GM21737 (cell line): ENCODE measurements at regions not wholly inside any gene's neighbourhood (a gene's known extent, or its start where the extent isn't known, plus 50 kb on each side); places are given as distances from the start of the nearest gene placed in this dataset.

Experiments
- ATAC-seq: cut with Tn5 transposase; IDR thresholded peaks from one replicate; pipeline ENCODE4 v1.9.1; 2021; ENCODE audit warnings: mild to moderate bottlenecking, moderate library complexity; ENCODE audit not compliant: unreplicated experiment

DNA sequence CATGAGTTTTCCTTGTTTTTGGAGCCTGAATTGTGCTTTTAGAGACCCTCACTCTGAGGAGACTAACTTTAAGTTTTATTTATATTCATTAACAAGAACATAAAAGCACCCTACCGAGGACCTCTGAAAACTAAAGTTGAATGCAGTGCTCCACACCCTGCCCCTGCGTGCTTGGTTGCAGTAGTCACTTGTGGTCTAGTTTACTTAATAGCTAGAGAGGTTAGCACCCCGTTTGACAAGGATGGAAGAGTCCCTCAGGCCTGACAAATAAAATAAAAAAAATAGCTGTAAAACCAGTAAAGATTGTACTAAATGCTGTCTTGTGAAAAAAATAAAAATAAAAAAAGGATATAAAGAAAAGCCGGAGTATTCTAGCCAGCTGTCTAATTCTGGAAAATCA is 395.2 kb downstream of the MTX2 start:
- ATAC-seq: no peak

DNA sequence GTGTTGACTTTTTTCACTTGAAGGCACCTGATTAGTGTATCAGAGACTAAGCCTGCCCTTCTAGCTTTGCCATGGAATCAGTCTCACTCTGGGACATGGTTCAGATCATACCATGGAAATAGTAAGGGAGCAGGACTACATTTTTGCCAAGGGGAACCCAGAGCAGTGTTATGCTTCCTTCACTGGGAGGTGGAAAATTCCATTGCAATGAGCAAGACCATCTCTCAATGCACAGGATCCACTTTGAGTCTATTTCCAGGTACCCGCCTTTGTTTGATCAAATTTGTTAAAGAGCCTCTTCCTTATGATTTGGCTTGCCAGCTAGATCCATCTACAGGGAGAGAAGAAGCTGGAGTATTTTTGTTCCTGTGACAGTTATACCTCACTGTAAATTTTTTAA is 395.8 kb downstream of the MTX2 start:
- ATAC-seq: no peak

DNA sequence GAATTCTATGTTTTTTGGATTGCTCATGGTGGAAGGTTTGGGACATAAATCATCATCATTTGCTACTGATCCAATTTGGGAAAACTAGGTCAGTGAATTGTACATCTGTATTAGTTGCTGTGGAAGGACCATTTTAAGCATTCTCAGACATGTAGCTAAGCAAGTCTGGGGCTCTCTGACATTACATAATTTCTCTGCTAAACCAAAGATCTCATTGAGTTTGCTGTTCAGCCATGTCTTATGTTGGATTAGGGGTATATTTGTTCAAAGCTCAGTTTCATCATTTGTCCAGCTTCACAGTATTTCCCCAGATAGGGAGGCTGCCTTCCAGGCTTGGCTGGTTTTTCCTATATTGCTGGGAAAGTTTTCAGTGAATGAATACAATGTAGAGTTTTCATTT is 399.7 kb downstream of the MTX2 start:
- no peak for ATAC-seq

GRCh38 chr2:176669398-176670174 is 400.3 kb downstream of the MTX2 start:
- no peak for ATAC-seq

DNA sequence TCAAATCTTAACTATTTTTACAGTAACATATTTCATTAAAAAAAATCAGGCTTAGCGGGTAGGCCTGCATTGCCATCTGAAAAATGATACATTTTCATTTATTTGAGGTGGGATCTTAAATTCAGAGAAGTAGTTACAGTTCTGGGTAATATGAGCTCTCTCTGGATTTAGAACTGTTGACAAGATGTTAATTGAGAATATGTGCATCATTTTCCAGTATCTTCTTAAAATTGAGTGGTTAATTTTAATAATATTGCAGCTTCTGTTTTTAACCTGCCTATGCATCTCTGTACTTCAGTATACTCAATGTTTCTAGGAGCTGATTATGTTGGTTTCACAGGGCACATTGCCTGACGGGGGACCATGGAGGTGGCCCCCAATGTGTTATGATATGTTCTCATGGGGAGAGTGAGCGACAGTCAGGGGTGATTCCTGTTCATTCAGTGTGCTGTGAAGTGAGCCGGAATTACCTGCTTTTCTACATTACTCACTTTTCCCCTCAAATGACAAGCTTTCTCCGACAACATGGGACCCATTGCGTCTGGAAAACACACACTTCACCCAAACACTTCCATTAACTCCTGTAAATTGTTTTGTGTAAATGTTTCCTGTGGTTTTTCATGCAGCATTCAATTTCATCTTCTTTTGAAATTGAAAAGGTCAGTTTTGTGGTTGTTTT is 406.2 kb downstream of the MTX2 start:
- no peak for ATAC-seq

DNA sequence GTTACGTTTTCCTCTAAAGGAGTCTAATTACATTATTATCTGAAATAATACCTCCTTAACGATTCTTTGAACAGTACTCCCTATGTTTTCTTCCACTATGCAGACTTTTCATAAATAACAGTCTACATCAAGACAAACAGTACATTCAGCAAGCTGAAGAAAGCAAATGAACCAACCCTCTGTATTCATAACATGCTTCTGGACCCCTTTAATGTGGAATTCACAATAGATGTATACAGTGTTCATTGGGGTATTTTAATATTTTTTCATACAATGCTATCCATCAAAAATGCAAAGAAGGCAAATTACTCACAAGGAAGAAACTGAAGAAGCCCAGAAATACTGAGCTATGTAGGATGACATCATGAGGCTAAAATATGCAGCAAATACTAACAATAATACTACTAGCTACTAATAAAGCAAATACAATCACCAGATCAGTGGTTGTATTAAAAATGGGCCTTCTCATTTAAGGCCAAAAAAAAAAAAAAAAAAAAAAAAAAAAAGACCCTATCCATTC is 408.6 kb downstream of the MTX2 start:
- ATAC-seq: no peak

GRCh38 chr2:176678571-176678970 is 409.3 kb downstream of the MTX2 start:
- no peak for ATAC-seq

DNA sequence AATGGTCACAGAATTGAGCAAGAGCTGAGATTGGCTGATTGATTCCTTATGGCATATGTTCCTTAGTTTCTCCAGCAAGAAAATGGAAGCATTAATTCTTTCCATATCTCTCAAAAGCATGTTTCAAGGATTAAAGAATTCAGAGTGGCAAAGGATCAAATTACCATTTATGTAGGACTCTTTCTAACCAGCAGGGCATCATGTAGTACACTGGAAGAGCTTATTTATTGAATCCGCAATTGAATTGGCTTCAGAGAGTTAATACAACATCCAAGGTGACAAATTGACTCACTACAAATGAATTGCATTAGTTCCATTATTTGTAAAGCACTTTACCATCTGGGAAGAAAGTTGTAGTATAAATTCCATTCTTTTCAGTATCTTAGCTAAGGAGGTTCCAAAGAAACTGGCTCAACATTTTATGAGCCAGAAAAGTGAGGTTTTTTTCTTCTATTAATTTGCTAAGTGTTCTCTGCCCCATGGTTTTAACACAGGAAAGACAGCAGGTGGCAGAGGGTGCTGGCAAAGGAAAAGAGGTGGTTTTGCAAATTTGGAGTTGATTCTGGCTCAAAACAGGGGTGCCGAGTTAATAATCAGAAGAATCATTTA is 409.9 kb downstream of the MTX2 start:
- no peak for ATAC-seq

- no peak for ATAC-seq
These were observed 411.8 kb downstream of the MTX2 start for GRCh38 chr2:176680916-176681516.

DNA sequence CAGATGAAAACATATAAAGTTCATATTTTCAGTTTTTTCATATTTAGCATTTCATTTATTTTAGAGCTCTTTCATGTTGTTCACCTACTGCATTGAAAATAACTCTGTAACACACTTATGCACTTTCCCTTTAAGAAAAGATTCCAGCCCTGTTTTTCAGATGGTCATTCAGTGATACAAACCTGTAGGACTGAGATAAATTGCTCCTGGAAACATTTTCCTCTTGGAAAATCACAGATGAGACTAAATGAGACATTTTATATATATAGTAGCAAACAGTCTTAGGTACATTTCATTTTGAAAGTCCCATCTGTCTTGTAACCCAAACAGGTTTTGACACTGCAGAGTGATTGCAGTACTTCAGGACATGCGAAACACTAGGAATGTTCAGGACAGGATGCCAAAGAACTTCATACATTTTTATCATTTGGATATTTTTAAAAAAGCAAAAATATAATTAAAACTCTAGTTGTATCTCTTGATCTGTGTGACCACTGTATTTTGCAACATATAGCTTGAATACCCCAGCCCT is 412.4 kb downstream of the MTX2 start:
- no peak for ATAC-seq

GRCh38 chr2:176682278-176682677 is 413.0 kb downstream of the MTX2 start:
- ATAC-seq: no peak

GRCh38 chr2:176683618-176684111 is 414.4 kb downstream of the MTX2 start:
- ATAC-seq: no peak

GRCh38 chr2:176685908-176686307 is 416.7 kb downstream of the MTX2 start:
- ATAC-seq: no peak

GRCh38 chr2:176686328-176686727 is 417.1 kb downstream of the MTX2 start:
- ATAC-seq: no peak

DNA sequence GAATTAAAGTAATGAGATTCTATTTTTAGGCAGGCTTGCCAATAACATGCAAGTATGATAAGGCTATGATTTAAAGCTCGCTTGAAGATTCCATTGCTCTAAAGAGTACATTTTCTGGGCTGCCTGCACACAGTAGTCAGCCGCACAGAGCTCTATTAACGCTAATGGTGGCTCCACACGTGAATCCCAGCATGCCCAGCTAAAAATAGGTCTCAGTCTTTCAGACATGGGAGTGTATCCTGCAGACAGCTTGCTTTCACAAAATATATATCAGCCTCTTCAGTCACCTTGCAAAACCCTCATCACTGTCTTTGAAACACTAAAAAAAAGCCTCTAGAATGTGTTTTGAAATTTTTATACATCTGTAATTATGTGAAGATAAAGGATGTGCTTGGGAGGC is 418.1 kb downstream of the MTX2 start:
- ATAC-seq: no peak

DNA sequence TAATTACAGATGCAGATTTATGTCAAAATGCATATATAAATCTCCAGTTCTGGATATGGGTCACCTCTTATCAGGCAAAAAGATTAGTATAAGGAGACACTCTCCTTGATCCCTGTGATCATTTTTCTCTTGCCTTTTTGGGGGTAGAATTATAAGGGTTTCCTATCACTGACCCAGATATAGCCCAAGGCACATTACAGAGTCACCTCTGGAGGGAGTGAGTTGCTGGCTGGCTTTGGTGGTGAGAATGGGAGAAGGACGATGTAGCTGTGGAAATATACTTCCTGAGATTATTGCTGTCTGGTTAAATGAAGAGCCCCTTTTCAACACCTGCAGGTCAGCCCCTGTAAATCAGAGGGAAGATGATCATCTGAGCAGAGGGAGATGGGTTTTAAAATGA is 418.7 kb downstream of the MTX2 start:
- no peak for ATAC-seq

DNA sequence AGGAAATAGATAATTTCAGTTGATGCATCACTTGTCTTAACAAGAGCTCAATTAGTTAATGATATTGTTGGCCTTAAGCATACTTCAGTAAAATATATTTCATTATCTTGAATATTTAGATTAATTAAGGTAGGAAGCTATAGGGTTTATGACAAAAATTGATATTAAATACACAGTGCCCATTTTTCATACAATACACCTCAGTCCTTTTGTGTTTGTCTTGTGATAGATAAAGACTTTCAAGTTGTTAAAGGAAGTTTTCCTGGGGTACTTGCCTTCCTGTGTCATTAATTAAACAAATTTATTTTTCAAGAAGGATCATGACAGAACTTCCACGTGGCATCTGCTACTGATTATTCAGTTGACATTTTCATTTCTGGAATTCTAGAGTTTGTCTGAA is 420.5 kb downstream of the MTX2 start:
- no peak for ATAC-seq

- ATAC-seq: no peak
These were observed 422.2 kb downstream of the MTX2 start for GRCh38 chr2:176691471-176691870.

DNA sequence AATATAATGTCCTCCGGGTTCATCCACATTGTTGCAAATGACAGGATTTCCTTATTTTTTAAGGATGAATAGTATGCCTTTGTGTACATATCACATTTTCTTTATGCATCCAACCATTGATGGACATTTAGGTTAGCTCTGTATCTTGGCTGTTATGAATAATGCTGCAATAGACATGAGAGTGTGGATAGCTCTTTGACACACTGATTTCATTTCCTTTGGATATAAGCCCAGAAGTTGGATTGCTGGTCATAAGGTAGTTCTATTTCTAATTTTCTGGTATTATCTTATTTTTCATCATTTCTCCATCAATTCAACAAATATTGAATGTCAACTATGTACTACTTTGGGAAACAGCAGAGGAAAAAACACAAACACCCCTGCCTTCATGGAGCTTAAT is 423.3 kb downstream of the MTX2 start:
- no peak for ATAC-seq

DNA sequence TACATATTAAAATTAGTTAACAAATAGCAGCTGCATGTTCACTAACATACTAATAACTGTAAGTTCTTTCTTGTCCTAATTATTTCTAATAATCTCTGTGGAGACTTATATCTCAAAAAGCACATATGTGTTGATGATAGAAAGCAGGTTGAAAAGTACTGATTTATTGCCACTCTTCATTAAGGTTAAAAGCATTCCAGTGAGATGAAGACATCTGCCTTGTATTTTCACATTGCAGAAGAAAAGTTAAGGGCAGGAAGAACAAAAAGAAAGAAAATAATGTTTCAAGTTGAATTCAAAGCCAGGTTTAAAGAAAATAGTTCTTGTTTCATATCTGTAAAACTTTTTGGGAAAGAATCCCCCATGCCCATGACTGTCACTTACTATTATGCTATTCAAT is 429.9 kb downstream of the MTX2 start:
- no peak for ATAC-seq

DNA sequence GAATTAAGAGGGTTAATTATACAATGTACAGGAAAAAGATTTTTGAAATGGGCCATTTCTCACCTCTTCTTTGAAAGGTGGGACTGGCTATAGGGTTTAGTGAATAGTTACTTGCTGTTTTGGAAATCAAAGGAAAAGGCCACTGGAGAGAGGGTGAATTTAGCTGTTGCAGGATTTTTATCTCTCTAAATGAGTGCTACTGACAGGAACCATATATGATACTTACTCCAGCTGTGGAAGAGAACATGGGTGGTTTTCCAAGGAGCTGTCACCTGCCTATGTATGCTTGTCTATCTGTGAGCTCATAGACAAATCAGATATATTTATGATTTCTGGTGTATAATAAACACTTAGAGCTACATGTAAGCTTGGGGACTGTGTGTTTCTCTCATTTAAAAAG is 430.4 kb downstream of the MTX2 start:
- no peak for ATAC-seq
